ENCODE measurements at regions not wholly inside any gene's neighbourhood (a gene's known extent, or its start where the extent isn't known, plus 50 kb on each side); places are given as distances from the start of the nearest gene placed in this dataset.

GRCh38 chr2:62361964-62362363 is 144.0 kb downstream of the TMEM17 start:
- no peak for TF ChIP-seq CTCF (IDR thresholded peaks at IDR 0.05)
- TF ChIP-seq POLR2A (IDR thresholded peaks at IDR 0.05): no peak

GRCh38 chr2:62354771-62355561 is 151.0 kb downstream of the TMEM17 start:
- no peak overlapping the region for H3K27ac ChIP-seq
- no peaks in the 10 kb centered on the region for H3K9me3 ChIP-seq
- no peaks in the 10 kb centered on the region for H3K27me3 ChIP-seq
- no peak overlapping the region for H3K4me3 ChIP-seq
- no peak for DNase-seq
- TF ChIP-seq POLR2A (IDR thresholded peaks at IDR 0.05) (no peak), CTCF (IDR thresholded peaks at IDR 0.05) (no peak)
- H3K36me3 ChIP-seq: no peaks in the 10 kb centered on the region
- H3K4me1 ChIP-seq: no peaks in the 10 kb centered on the region

More at GRCh38 chr2:62361964-62362363, 144.0 kb downstream of the TMEM17 start:
- Histone ChIP-seq H3K9me3 (peaks cover 0 to 4% (median 0%) of the 10 kb centered on the region in 4 donors), H3K27ac (no peak overlapping the region), H3K27me3 (no peaks in the 10 kb centered on the region), H3K4me1 (no peaks in the 10 kb centered on the region), H3K4me3 (no peak overlapping the region), H3K36me3 (no peaks in the 10 kb centered on the region)
- DNase-seq: no peak

- no peaks in the 10 kb centered on the region for H3K9me3 ChIP-seq
- no peaks in the 10 kb centered on the region for H3K36me3 ChIP-seq
- H3K4me1 ChIP-seq: no peaks in the 10 kb centered on the region
- no peak overlapping the region for H3K27ac ChIP-seq
- TF ChIP-seq POLR2A (IDR thresholded peaks at IDR 0.05) (no peak), CTCF (IDR thresholded peaks at IDR 0.05) (no peak)
- no peak for DNase-seq
- no peaks in the 10 kb centered on the region for H3K27me3 ChIP-seq
- no peak overlapping the region for H3K4me3 ChIP-seq
Measured at GRCh38 chr2:62352031-62352430, 154.0 kb downstream of the TMEM17 start.

- no peak for DNase-seq
- no peak for TF ChIP-seq CTCF (IDR thresholded peaks at IDR 0.05)
- TF ChIP-seq POLR2A (IDR thresholded peaks at IDR 0.05): no peak
- H3K4me1 ChIP-seq: no peaks in the 10 kb centered on the region
- H3K27ac ChIP-seq: no peak overlapping the region
- no peaks in the 10 kb centered on the region for H3K9me3 ChIP-seq
- H3K4me3 ChIP-seq: no peak overlapping the region
- no peaks in the 10 kb centered on the region for H3K27me3 ChIP-seq
- no peaks in the 10 kb centered on the region for H3K36me3 ChIP-seq
Measured at GRCh38 chr2:62349788-62350187, 153.9 kb downstream of the B3GNT2 start.

- Histone ChIP-seq H3K36me3 (no peaks in the 10 kb centered on the region), H3K27me3 (no peaks in the 10 kb centered on the region), H3K27ac (no peak overlapping the region), H3K4me3 (no peak overlapping the region), H3K9me3 (no peaks in the 10 kb centered on the region), H3K4me1 (no peaks in the 10 kb centered on the region)
- no peak for DNase-seq
- no peak for TF ChIP-seq CTCF (IDR thresholded peaks at IDR 0.05)
- no peak for TF ChIP-seq POLR2A (IDR thresholded peaks at IDR 0.05)
Measured at GRCh38 chr2:62348700-62349099, 152.8 kb downstream of the B3GNT2 start.

Measured in Peyer's patch (tissue), 4 donors.